A204.1 (cell line): ENCODE measurements at regions not wholly inside any gene's neighbourhood (a gene's known extent, or its start where the extent isn't known, plus 50 kb on each side); places are given as distances from the start of the nearest gene placed in this dataset.
"Not testable (repeated sequence)": the region's sequence is repeated elsewhere in the genome, so short reads cannot be mapped to it uniquely, and the experiment has no call there.

ENCODE experiments used
- FAIRE-seq: peaks from 2 replicates; lab custom pipeline; 2012; peaks lifted over from hg19 to GRCh38; lab: Jason Lieb, UNC

GRCh38 chrX:128954697-128955096, 568.6 kb downstream of the SMARCA1 start:
- not testable (repeated sequence) for FAIRE-seq

DNA sequence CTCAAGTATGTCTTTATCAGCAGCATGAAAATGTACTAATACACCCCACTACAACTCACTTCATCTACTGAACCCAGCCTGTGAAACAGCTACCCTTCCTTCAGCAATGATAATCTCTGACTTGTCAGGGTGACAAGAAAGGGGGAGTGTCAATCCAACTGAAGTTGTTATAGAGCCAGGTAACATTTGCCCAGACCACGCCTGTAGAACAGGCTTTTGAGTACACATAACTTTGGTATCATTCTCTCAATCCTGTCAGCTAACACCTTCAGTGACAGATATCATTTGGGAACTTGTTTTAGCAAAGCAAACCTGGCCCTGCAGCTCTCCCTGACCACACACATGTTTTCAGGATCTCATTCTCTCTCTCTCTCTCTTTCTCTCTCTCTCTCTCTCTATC, 592.2 kb downstream of the SMARCA1 start:
- FAIRE-seq = no peak

GRCh38 chrX:128929271-128930057, 593.8 kb downstream of the SMARCA1 start:
- no peak for FAIRE-seq

GRCh38 chrX:128928636-128929035, 594.7 kb downstream of the SMARCA1 start:
- no peak for FAIRE-seq

- no peak for FAIRE-seq
These were observed 595.9 kb downstream of the SMARCA1 start for GRCh38 chrX:128927363-128927762.

GRCh38 chrX:128906753-128907152, 616.5 kb downstream of the SMARCA1 start:
- no peak for FAIRE-seq

DNA sequence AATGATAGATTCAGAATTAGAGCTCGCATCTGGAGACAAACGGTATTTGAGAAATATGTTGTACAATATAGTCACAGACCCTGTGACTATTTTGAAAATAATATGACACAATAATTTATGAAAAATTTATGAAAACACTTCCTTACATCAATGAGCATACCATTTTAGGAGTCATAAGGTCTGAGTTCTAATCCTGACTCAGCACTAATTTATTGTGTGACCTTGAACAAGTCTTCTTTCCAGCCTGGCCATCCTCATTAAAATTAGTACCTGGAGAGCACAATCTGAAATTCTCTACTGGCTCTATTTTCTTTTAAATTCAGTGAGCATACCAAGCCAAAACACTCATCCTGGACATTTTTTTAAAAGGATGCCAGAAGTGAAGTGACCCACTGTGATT, 622.3 kb downstream of the SMARCA1 start:
- FAIRE-seq = no peak

DNA sequence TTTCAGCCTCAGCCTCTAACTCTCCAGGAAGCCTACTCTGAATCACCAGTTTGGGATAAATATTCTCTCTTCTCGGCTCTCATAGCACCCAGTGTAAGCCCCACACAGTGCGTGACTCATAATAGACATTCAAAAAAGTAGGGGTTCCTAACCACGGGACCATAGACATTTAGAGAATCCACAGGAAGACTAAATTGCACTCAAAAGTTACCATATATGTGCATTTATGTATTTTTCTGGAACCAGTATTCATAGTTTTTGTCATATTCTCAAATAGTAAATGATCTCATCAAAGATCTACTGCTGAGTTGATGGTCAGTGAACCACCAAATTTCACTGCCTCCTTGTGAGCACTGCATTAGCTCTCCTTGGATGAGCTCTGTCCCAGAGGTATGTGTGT, 625.7 kb downstream of the SMARCA1 start:
- no peak for FAIRE-seq

DNA sequence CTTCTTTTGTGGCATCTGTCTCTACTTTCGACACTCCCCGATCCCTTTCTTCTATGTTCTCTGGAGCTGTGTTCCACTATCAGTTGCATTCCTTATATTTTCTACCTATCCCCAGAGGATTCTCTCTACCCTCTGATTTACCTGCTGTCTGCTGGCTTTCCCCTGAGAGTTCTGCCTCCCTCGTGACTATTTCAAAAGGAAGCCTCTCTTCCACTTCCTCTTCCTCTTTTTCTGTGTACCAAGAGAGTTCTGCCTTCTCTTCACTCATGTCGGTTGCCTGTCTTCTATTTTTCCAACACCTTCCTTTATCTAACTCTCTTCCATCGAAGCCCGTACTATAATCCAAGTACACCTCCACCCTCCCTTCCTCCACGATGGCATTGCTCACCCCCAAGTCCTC, 631.7 kb downstream of the SMARCA1 start:
- FAIRE-seq = no peak

- FAIRE-seq = no peak
These were observed 638.9 kb downstream of the SMARCA1 start for GRCh38 chrX:128884430-128884829.

GRCh38 chrX:128883650-128884049, 639.6 kb downstream of the SMARCA1 start:
- FAIRE-seq = no peak

GRCh38 chrX:128870361-128870760, 652.9 kb downstream of the SMARCA1 start:
- no peak for FAIRE-seq

DNA sequence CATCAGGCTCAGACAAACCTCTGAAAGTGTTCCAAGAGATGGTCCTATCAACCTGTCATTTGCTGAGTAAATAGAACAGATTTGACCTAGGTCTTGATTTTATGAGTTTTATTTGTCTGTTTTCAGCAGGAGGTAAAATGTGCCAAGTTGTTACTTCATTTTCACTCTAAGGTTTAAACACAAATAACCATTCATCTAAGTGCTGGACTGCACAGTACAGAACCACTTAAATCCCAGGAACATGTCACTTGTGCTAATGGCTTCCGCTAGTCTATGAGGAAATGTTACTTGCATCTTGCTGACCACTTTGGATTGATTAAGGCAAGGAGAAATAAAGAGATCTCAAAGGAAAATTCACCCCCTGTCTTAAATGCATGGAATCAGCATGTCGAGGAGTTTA, 660.7 kb downstream of the SMARCA1 start:
- FAIRE-seq = no peak

- no peak for FAIRE-seq
These were observed 674.9 kb downstream of the SMARCA1 start for GRCh38 chrX:128848374-128848773.

- no peak for FAIRE-seq
These were observed 676.9 kb downstream of the SMARCA1 start for GRCh38 chrX:128846385-128846784.

GRCh38 chrX:128818690-128819089, 704.6 kb downstream of the SMARCA1 start:
- FAIRE-seq = no peak

GRCh38 chrX:128816919-128817318, 706.4 kb downstream of the SMARCA1 start:
- no peak for FAIRE-seq

- FAIRE-seq = no peak
These were observed 715.9 kb downstream of the SMARCA1 start for GRCh38 chrX:128807367-128807766.

- no peak for FAIRE-seq
These were observed 718.1 kb downstream of the SMARCA1 start for GRCh38 chrX:128805236-128805635.

DNA sequence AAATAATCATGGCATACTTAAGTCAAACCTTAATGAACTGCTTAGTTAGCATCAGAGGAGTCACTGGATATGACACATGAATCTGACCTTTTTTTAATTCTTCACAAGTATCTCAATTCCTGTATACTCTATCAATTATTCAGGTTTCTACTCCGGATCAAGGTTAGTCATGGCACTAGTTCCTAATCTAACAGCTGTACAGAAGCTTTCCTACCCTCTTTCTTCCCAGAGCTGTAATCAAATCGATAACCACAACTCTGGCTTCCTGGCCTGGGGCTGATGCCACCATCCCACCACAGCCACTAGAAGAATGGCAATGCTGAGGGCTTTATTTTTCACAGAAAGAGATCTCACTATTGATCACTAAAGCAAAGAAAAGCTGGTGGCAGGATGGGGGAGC, 718.5 kb downstream of the SMARCA1 start:
- no peak for FAIRE-seq

- FAIRE-seq = no peak
These were observed 723.2 kb downstream of the SMARCA1 start for GRCh38 chrX:128800138-128800537.

DNA sequence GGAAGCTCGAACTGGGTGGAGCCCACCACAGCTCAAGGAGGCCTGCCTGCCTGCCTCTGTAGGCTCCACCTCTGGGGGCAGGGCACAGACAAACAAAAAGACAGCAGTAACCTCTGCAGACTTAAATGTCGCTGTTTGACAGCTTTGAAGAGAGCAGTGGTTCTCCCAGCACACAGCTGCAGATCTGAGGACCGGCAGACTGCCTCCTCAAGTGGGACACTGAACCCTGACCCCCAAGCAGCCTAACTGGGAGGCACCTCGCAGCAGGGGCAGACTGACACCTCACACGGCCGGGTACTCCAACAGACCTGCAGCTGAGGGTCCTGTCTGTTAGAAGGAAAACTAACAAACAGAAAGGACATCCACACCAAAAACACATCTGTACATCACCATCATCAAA, 730.9 kb upstream of the ACTRT1 start:
- FAIRE-seq = not testable (repeated sequence)

DNA sequence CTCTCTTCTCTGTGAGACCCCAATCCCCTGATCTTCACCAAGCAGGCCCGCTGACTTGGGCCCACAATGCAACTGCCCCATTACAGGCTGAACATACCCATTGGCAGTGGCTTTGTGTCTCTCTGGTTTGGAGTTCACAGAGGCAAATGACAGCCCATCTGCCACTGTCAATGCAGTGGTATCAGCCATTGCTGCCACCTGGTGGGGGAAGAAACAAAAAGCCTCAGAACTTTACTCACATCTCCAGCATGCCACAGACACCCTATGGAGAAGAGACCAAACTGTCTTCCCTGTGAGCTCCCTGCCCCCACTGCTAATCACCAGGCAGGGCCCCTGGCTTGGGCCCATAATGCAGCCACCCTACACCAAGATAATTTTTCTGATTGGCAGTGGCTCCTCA, 729.3 kb upstream of the ACTRT1 start:
- no peak for FAIRE-seq

GRCh38 chrX:128780934-128781333, 728.7 kb upstream of the ACTRT1 start:
- no peak for FAIRE-seq

- no peak for FAIRE-seq
These were observed 717.3 kb upstream of the ACTRT1 start for GRCh38 chrX:128769495-128769894.
